Upper lobe of left lung (tissue), 6 donors: ENCODE measurements at regions not wholly inside any gene's neighbourhood (a gene's known extent, or its start where the extent isn't known, plus 50 kb on each side); places are given as distances from the start of the nearest gene placed in this dataset.

Experiments used
- ATAC-seq, 2 donors: fragments of 200-7000 bp; cut with Tn5 transposase; one replicate each; pipeline ENCODE4 v1.9.1; 2022; ENCODE audit warnings: mild to moderate bottlenecking in 2 of 2, moderate library complexity in 2 of 2; ENCODE audit not compliant: low FRiP score in 2 of 2
- DNase-seq, 2 donors: peaks; one replicate each; pipeline ENCODE4 v3.0.0-alpha.2; 2019 to 2020
- H3K27ac ChIP-seq, 4 donors: fragments of 200-600 bp; sonication (generic); one replicate each; pipeline ENCODE4 v1.5.1; 2016 to 2019
- H3K27me3 ChIP-seq, 4 donors: fragments of 200-600 bp; sonication (generic); one replicate each; pipeline ENCODE4 v1.5.1; 2017 to 2019
- H3K36me3 ChIP-seq, 4 donors: fragments of 200-600 bp; sonication (generic); one replicate each; pipeline ENCODE4 v1.5.1; 2016 to 2019
- H3K4me1 ChIP-seq, 4 donors: fragments of 200-600 bp; sonication (generic); one replicate each; pipeline ENCODE4 v1.5.1; 2018 to 2019
- H3K4me3 ChIP-seq, 4 donors: fragments of 200-600 bp; sonication (generic); one replicate each; pipeline ENCODE4 v1.5.1; 2017 to 2019; ENCODE audit warnings: mild to moderate bottlenecking in 2 of 4, moderate library complexity in 1 of 4
- H3K9me3 ChIP-seq, 4 donors: fragments of 200-600 bp; sonication (generic); one replicate each; pipeline ENCODE4 v1.5.1; 2018 to 2019
- CTCF ChIP-seq, 6 experiments: fragments of 450-650 bp in 4 of 6; fragments of 200-600 bp in 2 of 6; sonication (generic) in 2 of 6; IDR thresholded peaks; one replicate each; pipeline ENCODE4 v1.5.1; 2016 to 2019; ENCODE audit warnings: antibody characterized with exemption in 6 of 6
- EP300 ChIP-seq, 4 donors: sonication (generic); formaldehyde crosslinking; IDR thresholded peaks; one replicate each; pipeline ENCODE4 v1.5.1; 2017; ENCODE audit warnings: antibody characterized with exemption in 4 of 4, control low read depth in 2 of 4
- POLR2A ChIP-seq, 4 donors: fragments of 450-650 bp; IDR thresholded peaks; one replicate each; pipeline ENCODE4 v1.5.1; 2016 to 2017; ENCODE audit warnings: antibody characterized with exemption in 4 of 4, mild to moderate bottlenecking in 2 of 4
- POLR2AphosphoS5 ChIP-seq, 2 donors: sonication (generic); formaldehyde crosslinking; IDR thresholded peaks; one replicate each; pipeline ENCODE4 v1.5.1; 2017; ENCODE audit warnings: antibody characterized with exemption in 2 of 2
- WGBS, 2 donors: methylation state at CpG; one replicate each; pipeline ENCODE4 v1.1.5; 2017 to 2018; 5-methylcytosine and 5-hydroxymethylcytosine counted together
- donor health status: DM: no; HTN: no; CAD: no; lungs with moderate emphysema.
- donor health status: DM: no; HTN: yes; CAD: no; lungs with severe emphysema.

- no peak overlapping the region for H3K4me3 ChIP-seq
- 75 to 87% methylated on average over 8 of the region's 8 CpGs for WGBS, 2 donors
- TF ChIP-seq POLR2AphosphoS5 (IDR thresholded peaks at IDR 0.05), result no peak
- no peak for TF ChIP-seq EP300 (IDR thresholded peaks at IDR 0.05)
- TF ChIP-seq POLR2A (IDR thresholded peaks at IDR 0.05), result no peak
- TF ChIP-seq CTCF (IDR thresholded peaks at IDR 0.05), result no peak
- no peaks in the 10 kb centered on the region for H3K9me3 ChIP-seq
- DNase-seq (no peak), ATAC-seq (no peak)
- no peak overlapping the region for H3K27ac ChIP-seq
- no peaks in the 10 kb centered on the region for H3K27me3 ChIP-seq
- no peaks in the 10 kb centered on the region for H3K4me1 ChIP-seq
- H3K36me3 ChIP-seq, result no peaks in the 10 kb centered on the region
Measured at GRCh38 chr7:55299273-55299967, 65.7 kb upstream of the LANCL2 start.

- Histone ChIP-seq H3K27ac (no peak overlapping the region), H3K9me3 (no peaks in the 10 kb centered on the region), H3K36me3 (no peaks in the 10 kb centered on the region), H3K27me3 (no peaks in the 10 kb centered on the region), H3K4me1 (peaks cover 0 to 5% (median 0%) of the 10 kb centered on the region in 4 donors), H3K4me3 (no peak overlapping the region)
- 82 to 83% methylated on average over 1 of the region's 1 CpG for WGBS, 2 donors
- DNase-seq, result no peak
- no peak for ATAC-seq
- no peak for TF ChIP-seq EP300 (IDR thresholded peaks at IDR 0.05)
- TF ChIP-seq POLR2A (IDR thresholded peaks at IDR 0.05), result no peak
- no peak for TF ChIP-seq POLR2AphosphoS5 (IDR thresholded peaks at IDR 0.05)
- TF ChIP-seq CTCF (IDR thresholded peaks at IDR 0.05), result no peak
Measured at GRCh38 chr7:55303220-55303619, 61.9 kb upstream of the LANCL2 start.

GRCh38 chr7:55304018-55304762, 60.9 kb upstream of the LANCL2 start:
- Histone ChIP-seq H3K27me3 (no peaks in the 10 kb centered on the region), H3K4me1 (peaks cover 0 to 6% (median 3%) of the 10 kb centered on the region in 4 donors), H3K4me3 (no peak overlapping the region), H3K36me3 (no peaks in the 10 kb centered on the region), H3K9me3 (no peaks in the 10 kb centered on the region), H3K27ac (no peak overlapping the region)
- no peak for ATAC-seq
- TF ChIP-seq POLR2AphosphoS5 (IDR thresholded peaks at IDR 0.05), result no peak
- no peak for TF ChIP-seq POLR2A (IDR thresholded peaks at IDR 0.05)
- no peak for TF ChIP-seq CTCF (IDR thresholded peaks at IDR 0.05)
- no peak for TF ChIP-seq EP300 (IDR thresholded peaks at IDR 0.05)
- DNase-seq, result no peak
- WGBS, 2 donors, result 61 to 66% methylated on average over 4 of the region's 4 CpGs

- Histone ChIP-seq H3K4me1 (peaks cover 0 to 6% (median 3%) of the 10 kb centered on the region in 4 donors), H3K36me3 (no peaks in the 10 kb centered on the region), H3K9me3 (no peaks in the 10 kb centered on the region), H3K27me3 (no peaks in the 10 kb centered on the region), H3K27ac (no peak overlapping the region), H3K4me3 (no peak overlapping the region)
- ATAC-seq, result no peak
- WGBS, 2 donors, result 83 to 100% methylated on average over 1 of the region's 1 CpG
- no peak for TF ChIP-seq EP300 (IDR thresholded peaks at IDR 0.05)
- TF ChIP-seq POLR2AphosphoS5 (IDR thresholded peaks at IDR 0.05), result no peak
- no peak for TF ChIP-seq CTCF (IDR thresholded peaks at IDR 0.05)
- TF ChIP-seq POLR2A (IDR thresholded peaks at IDR 0.05), result no peak
- no peak for DNase-seq
Measured at GRCh38 chr7:55305135-55305534, 60.0 kb upstream of the LANCL2 start.
